Body of pancreas (tissue), 4 donors: ENCODE measurements at regions not wholly inside any gene's neighbourhood (a gene's known extent, or its start where the extent isn't known, plus 50 kb on each side); places are given as distances from the start of the nearest gene placed in this dataset.

Source experiments
- POLR2A ChIP-seq, 3 donors: fragments of 450-650 bp; IDR thresholded peaks; one replicate each; pipeline ENCODE4 v1.6.1; 2016; ENCODE audit warnings: antibody characterized with exemption in 3 of 3, mild to moderate bottlenecking in 2 of 3
- TF ChIP-seq, protein P1 (sequence below), 7 experiments: fragments of 450-650 bp in 4 of 7; fragments of 200-600 bp in 3 of 7; sonication (generic) in 3 of 7; IDR thresholded peaks; one replicate each; pipeline ENCODE4 v1.5.1; 2016 to 2019; ENCODE audit warnings: antibody characterized with exemption in 7 of 7

DNA sequence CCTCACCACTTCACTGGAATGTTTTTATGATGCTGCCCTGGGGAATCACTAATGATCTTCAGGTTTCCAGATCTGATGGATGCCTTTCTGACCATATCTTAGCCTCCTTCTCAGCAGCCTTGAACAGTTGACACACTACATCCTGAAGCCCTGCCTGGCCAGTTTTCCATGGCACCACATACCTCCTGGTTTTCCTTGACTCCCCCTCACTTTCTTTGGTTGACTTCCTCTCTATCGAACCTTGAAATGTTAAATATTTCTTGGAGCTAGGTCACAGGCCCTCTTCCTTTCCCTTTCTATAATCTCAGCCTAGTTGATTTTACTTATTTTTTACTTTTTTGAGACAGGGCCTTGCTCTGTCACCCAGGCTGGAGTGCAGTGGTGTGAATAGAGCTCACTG lies 108.8 kb upstream of the CDK1 start:
- TF ChIP-seq, protein P1, sequence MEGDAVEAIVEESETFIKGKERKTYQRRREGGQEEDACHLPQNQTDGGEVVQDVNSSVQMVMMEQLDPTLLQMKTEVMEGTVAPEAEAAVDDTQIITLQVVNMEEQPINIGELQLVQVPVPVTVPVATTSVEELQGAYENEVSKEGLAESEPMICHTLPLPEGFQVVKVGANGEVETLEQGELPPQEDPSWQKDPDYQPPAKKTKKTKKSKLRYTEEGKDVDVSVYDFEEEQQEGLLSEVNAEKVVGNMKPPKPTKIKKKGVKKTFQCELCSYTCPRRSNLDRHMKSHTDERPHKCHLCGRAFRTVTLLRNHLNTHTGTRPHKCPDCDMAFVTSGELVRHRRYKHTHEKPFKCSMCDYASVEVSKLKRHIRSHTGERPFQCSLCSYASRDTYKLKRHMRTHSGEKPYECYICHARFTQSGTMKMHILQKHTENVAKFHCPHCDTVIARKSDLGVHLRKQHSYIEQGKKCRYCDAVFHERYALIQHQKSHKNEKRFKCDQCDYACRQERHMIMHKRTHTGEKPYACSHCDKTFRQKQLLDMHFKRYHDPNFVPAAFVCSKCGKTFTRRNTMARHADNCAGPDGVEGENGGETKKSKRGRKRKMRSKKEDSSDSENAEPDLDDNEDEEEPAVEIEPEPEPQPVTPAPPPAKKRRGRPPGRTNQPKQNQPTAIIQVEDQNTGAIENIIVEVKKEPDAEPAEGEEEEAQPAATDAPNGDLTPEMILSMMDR (IDR thresholded peaks at IDR 0.05), result no peak
- TF ChIP-seq POLR2A (IDR thresholded peaks at IDR 0.05), result no peak
